AG08396 (cell line): ENCODE measurements at regions not wholly inside any gene's neighbourhood (a gene's known extent, or its start where the extent isn't known, plus 50 kb on each side); places are given as distances from the start of the nearest gene placed in this dataset.
A peak's percentile ranks its signal among the peaks of the same experiment; 100 is the strongest.
"Not testable (repeated sequence)": the region's sequence is repeated elsewhere in the genome, so short reads cannot be mapped to it uniquely, and the experiment has no call there.

Experiments
- DNase-seq: peaks from one replicate; pipeline ENCODE4 v3.0.0; 2012; ENCODE audit warnings: low spot score, mixed read lengths

DNA sequence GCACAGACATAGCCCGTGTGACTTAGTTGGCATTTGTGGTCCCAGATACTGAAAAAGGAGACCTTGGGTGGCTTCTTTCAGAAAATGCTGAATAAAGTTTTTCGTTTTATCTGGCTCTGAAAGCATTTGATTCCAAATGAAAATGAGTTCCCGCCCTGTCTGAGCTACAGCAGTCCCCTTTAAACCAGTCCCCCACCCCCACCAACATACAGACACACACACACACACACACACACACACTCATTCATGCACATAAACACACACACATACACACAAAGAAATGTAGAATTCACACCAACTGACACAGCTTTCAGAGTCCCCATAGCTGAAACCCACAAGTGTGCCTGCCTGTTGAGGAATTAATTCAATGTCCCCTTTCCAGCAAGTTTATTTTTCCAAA lies 97.0 kb upstream of the SMARCA2 start:
- no peak for DNase-seq

DNA sequence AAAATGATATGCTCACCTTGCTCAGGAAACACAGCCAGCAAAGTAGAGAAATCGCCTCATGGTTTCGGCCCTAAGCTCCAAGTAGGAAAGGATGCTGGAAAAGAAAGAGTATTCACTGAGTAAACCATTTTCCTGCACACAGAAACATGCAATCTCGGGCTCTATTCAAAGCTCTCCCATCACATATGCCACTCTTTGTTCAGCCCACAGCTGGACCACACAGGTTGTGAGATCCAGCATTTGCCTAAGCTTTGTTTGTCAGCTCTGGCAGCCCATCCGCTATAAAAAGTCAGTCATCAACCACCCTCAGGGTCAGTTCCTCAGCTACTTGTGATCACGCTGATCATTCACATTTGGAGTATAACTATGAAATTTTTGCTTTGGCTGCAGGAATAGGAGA lies 96.5 kb upstream of the SMARCA2 start:
- DNase-seq: no peak

DNA sequence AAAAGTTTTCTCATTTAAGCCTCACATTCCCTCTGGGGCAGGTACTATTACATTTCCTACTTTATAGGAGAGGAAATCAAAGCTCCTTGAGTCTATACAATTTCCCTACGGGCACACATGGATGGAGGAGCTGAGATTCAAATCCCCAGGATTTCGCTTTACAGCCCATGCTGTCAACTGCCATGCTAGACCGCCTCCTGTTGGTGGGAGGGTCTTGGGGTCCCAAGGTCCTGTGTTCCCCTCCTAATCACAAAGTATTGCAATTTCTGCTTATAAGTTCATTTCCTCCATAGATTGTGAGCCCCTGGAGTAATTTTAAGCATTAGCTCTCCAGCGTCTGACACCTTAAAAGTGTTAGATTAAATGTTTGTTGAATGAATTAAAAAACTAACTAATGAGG lies 95.9 kb upstream of the SMARCA2 start:
- DNase-seq: no peak

DNA sequence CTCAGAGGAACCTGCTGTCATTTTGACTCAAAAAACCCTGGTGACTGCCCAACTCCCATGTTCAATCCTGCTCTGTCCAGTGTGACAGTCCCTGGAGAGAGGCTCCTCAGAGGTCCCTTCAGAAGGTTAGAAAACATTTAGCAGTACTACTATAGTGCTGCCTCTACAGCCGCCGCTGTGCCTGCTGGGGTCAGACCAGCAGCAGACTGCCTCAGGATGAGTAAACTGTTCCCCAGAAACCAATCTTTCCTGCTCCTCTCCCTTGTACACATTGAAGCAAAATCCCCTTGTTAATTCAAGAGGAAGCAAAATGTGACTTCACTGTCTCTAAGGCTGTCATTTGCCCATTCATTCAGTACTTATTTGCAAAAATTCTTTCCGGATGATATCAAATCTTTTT lies 94.8 kb upstream of the SMARCA2 start:
- DNase-seq: no peak

DNA sequence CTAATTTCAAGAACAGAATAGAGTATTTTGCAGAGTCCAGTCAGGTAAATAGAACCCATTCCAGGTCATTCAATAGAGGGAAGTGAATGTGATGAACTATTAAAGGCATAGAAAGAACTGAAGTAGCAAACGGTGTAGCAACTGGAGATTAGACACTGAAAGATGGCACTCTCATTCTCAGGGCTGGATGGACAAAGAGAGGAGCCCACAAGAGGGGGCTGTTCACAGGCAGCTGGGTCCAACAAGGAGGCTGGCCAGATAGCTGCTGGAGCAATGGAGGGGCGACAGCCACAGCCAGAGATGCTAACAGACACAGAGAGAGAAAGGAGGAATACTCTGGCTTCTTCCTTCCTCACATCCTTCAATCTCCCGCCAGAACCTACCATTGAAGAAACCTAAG lies 93.1 kb upstream of the SMARCA2 start:
- no peak for DNase-seq

DNA sequence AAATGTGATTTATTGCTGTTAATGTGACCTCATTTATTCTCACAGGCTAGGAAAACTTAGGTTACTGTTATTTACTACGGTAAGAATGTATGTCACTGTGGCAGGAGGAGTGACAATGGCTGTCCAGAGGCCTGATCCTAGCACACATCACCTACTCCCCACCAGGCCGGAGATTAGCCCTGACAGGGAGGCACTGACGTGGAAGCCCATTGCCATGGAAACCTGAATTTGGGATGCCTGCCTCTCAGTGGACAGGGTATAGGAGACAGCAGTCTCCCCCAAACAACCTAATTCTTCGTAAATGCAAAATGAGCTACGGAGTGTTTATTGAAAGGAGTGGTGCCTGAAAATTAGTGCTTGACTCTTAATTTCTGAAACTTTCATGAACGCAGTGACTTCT lies 87.6 kb upstream of the SMARCA2 start:
- DNase-seq: no peak

DNA sequence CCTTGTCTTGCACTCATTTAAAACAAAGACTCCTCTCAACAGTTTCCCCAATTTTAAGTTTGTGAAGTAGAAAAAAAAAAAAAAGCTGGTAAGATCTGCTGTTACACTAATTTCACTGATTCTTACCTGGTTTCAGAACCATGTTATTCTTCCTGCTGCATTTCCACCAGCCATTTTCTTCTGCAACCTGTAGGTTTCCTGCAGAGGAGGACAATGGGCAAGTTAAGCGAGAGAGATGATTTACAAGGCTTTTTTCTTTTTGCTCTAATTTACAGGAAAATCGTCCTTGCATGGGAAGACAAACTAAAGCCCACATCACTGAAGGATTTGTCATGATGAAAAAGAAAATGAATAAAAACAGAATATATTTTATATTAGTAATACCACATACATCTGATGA lies 86.0 kb upstream of the SMARCA2 start:
- no peak for DNase-seq

DNA sequence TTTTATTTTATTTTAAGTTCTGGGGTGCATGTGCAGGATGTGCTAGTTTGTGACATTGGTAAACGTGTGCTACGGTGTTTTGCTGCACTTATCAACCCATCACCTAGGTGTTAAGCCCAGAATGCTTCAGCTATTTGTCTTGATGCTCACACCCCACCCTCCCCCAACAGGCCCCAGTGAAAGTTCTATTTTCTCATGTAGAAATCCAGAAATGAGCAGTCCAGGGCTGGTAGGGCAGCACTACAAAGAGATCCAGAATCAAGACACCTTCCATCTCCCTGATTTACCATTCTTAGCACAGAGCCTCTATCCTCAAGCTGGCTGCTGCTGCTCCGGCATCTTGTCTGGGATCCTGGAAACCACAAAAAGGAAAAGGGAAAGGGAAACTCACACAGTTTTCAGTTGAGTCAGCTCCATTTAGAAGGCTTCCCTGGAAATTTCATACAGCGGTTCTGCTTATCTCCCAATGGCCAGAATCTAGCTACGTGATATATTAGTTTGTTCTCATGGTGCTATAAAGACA lies 85.4 kb upstream of the SMARCA2 start:
- no peak for DNase-seq

DNA sequence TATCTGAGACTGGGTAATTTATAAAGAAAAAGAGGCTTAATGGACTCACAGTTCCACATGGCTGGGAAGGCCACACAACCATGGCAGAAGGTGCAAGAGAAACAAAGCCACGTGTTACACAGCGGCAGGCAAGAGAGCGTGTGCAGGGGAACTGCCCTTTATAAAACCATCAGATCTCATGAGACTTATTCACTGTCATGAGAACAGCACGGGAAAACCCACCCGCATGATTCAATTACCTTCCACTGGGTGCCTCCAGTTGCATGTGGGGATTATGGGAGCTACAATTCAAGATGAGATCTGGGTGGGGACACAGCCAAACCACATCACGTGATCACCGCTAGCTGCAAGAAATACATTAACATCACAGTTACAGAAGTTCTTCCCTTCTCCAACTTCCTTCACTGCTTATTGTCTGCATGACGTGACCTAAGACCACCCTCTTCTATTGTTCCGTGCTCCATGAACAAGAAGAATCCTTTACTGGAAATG lies 84.9 kb upstream of the SMARCA2 start:
- not testable (repeated sequence) for DNase-seq

DNA sequence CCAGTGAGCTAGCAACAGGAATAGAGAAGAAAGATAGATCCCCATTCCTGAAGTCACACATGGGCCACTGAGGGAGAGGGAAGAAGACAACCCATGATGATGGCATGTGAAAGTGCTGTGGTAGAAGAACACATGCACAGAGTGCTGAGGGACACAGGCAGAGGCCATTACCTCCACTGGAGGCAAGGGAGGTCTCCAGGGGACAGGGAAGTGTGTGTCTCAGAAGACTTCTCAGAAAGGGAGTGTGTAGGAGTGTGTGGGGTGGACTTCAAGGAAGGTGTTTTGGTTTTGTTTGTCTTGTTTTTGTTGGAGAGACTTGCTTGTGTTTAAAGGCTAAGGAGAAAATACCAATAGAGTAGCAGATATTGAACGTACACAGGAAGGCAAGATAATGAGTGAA lies 77.0 kb upstream of the SMARCA2 start:
- no peak for DNase-seq

DNA sequence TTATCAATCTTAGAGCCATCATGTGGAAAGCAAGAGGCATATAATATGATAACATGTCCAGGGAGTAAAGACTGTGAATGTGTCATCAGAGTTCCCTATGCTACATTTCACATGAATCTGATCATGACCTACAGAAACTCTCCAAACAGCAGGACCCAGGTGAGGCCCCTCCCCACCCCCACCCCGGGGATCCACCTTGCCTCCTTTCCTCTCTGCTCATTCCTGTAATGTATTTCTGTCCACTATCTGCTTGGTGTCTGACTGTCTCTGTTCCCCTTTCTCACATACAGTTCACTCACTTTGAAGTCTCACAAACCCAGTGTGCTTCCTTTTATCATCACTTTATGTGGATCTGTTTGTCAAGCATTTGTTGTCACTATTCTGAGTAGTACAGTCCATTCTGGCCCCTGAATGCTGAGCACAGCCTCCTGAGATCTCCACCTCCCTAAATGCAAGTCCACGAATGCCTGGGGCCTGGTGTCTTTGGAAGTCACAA lies 76.4 kb upstream of the SMARCA2 start:
- DNase-seq: no peak

DNA sequence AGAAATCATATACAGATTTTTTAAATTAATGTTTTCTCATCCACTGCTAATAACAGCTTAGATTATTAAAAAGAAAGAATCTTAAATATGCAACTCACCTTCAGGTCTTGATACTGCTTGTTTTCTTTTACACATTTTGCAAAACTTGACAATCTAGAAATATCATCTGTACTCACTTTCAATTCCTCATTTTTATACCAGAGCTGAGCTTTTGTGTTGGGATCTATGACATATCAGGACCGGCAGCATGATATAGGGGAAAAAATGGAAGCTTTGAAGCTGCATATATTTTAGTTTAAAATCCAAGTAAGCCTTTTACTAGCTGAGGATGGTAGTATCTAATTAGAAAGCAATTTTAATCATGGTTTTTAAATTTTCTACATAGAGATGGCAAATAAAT lies 75.7 kb upstream of the SMARCA2 start:
- DNase-seq: no peak

DNA sequence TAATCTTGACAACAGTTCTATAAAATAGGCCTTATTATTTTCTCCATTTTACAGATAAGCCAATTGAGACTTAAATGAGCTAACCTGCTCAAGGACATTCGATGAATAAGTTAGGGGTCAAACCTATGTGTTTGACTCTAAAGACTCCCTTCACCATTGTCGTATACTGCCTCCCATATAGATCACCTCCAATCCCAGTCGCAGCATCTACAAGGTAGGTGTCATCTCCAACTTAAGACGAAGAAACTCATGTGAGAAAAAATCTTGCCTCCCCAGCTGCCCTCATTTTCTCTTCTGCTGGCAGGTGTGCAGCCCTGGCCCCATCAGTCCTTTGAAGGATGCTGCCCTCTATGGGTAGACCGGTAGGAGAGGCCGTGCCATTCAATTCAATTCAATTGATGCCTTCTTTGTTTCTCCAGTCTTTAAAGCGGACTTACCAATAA lies 75.2 kb upstream of the SMARCA2 start:
- DNase-seq: peak; percentile 12

DNA sequence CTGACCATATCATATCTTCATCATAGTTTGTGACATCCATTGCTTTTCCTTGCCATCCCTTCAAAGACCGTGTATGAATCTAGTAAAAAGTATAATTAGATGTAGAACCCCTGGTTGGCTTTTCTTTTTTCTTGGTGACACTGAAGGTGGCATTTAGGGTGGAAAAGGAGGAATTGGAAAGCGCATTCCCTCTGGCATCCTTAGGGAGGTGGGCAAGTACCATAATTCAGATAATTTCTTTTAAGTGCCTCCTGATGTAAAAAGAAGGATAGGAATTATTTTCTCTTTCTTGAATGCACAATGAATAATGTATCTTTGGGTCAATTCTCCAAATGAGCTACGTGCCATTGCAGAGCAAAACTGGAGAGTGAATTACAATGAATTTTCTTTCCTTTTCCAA lies 73.2 kb upstream of the SMARCA2 start:
- no peak for DNase-seq

DNA sequence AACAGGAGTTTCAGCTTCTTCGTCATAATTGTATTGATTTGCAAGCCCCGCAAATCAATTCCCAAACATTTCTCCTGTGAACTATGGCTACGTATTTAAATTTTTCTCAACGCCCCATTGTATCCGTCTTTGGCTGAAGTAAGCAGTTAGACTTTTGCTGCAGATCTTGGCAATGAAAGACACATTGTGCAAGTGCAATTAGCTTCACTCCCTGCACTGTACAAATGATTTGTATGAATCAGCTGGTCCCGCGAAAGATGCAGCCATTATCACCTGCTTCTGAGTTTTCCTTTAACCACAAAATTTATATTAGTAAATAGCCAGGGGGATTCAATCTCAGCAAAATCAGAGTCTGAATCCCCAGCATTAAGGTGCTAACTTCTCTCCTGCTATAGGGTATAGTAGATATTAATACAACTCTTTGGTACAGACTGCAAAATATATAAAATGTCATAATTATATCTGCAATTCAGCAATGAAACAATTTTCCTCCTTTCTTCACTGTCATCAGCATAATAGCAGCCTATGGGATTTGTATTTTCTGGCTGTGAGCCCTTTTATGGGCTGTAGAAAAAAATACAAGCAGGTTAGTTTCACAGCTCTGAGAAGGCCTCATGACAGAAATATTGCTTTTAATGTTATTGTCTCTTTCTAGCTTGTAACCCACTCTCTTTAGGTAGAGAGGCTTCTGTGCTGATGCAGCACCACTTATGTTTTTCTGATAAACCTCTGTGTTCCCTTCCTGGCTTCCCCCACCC lies 68.4 kb upstream of the SMARCA2 start:
- no peak for DNase-seq

DNA sequence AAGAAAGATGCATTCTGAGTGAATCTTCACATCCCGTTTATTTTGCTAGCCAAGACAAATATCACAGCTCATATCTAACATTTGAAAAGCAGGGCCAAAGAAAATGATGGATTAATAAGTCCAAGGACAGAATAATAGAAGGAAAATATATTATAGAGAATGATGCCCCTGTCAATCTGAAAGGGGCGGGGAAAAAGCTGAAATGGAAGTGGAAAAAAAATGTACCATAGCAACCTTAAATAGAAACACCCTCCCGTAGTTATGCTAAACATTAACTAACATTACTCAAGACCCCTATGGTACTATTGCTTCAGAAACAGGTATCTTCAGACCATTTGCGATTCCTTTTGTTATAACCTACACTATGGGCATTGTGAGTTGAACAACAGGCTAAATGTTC lies 67.7 kb upstream of the SMARCA2 start:
- DNase-seq: no peak

DNA sequence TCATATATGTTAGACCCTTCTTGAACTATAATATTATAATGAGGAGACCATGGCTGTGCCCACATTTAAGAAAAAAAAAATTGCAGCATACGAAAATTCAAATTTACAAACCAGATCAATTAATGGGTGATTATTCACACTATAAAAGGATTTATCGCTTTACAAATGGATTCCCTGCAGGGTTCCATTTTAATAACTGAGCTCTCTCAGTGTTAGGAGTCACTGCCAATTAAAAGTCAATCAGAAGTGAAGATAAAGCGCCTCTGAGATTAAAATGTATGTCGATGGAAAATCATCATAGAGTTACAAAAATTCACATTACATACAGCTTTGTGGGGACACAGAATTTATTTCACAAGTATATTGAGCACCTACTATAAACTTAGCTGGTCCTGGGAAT lies 66.6 kb upstream of the SMARCA2 start:
- no peak for DNase-seq

DNA sequence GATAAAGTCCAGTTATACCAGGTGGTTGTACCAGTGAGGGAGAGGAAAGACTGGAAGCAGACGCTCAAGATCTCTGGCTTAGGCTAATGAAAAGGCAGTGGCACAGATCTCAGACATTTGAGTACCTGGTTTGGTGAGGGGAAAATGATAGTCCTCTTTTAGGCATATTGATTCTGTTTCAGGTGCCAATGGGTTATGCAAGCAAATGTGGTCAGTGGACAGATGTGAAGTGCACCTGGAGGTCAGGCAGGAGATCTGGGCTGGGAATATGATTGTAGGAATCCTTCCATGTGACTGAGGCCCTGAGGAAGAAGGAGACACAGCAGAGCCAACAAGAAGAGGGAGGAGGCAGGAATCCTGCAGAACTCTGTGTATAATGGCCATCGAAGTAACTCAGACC lies 63.7 kb upstream of the SMARCA2 start:
- no peak for DNase-seq

DNA sequence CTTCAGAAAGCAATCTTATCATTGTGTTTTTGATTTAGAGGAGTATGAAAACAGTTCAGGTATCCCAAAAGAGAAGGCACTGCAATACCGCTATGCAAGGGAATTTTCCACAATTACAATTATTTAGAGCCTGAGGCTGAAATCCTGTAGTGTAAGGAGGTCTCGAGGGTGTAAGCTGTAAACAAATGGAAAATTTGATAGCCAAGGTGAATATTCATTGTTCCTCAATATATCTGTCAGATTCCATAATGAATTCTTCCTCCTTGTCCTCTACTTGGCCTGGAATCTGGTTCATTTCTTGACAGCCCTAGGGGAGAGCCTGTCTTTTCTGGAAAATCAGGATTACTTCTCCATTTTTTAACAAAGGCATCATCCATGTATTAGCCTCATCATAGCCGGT lies 63.1 kb upstream of the SMARCA2 start:
- DNase-seq: no peak

DNA sequence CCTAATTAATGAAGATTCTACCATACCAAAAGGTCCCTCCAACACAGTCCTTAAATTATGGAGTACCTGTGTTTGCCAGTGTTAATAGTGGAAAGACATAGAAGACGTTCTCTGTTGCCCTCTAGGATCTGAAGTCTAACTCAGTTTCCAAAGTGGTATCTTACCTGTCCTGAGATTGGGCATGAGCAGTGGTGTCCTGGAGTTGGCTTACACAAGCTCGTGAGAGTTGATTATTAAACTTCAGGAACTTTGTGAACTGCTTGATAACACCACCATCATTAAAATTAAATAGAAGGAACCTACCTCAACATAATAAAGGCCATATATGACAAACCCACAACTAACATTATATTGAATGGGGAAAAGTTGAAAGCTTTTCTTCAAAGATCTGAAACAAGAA lies 60.9 kb upstream of the SMARCA2 start:
- DNase-seq: no peak

DNA sequence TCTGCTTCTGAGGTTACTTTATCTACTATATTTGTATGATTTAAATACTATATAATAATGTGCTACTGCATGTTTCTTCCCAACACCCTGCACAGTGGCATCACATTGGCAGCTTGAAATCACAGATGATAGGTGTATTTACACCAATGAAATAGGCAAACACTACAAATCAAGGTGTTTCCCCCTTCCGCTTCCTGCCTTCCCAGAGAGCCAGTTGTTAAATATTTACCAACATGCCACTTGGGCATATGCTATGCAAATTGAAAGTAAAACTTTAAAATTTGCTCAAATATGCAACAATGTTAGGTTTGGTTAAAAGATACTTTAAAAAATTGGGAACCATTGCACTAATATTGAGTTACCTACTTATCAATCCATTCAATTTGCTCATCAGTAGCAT lies 58.2 kb upstream of the SMARCA2 start:
- no peak for DNase-seq

DNA sequence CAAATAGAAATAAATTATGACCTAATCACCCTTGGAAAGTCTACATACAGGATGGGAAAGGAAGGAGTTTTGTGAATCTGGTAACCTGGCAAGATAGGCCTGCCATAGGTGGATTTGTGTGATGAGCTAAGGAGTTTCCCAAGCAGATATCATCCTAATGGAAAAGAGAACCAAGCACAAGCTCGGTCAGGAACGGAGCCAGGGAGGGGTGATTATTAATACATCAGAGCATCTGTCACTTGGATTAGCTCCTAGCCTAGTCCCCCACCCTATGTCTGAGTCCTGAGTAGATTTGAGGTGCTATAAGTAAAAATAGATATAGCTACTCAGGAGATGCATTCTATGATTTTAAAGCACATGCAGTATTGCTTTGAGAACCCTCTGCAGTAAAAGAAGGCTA lies 57.3 kb upstream of the SMARCA2 start:
- DNase-seq: no peak

DNA sequence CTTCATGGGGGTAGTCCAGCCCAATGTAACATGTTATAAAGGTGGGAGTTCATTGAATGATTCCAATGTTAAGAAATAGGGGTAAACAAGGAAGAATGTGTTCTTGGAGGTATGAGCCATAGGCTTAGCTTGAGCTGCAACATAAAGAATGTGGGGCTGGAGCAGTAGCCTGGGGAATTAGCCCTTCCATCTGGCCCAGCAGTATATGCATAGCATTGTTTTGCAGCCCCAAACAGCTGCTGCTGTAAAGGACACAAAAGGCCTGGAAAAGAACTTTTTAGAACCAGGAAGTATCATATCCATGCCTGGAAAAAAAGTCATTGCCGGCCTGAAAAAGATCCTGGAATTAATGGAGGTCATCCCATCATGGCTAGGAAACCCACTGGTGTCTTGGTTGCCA lies 55.8 kb upstream of the SMARCA2 start:
- DNase-seq: no peak
